Right lobe of liver (tissue), 6 donors: ENCODE measurements at regions not wholly inside any gene's neighbourhood (a gene's known extent, or its start where the extent isn't known, plus 50 kb on each side); places are given as distances from the start of the nearest gene placed in this dataset.

Source experiments
- ATAC-seq, 4 donors: fragments of 200-7000 bp; cut with Tn5 transposase; one replicate each; pipeline ENCODE4 v1.9.1; 2020; ENCODE audit warnings: mild to moderate bottlenecking in 4 of 4, moderate library complexity in 4 of 4
- DNase-seq, 3 donors: peaks; one replicate each; pipeline ENCODE4 v3.0.0-alpha.2; 2020
- H3K27ac ChIP-seq, 3 donors: fragments of 200-600 bp; one replicate each; pipeline ENCODE4 v1.8.0; 2022
- H3K27me3 ChIP-seq, 2 donors: fragments of 200-600 bp; one replicate each; pipeline ENCODE4 v1.8.0; 2022
- H3K36me3 ChIP-seq, 4 donors: fragments of 200-600 bp; sonication (generic) in 1 of 4; one replicate each; pipeline versions ENCODE4 v1.5.1 to v1.8.0; 2017 to 2022; ENCODE audit warnings: control low read depth in 1 of 4
- H3K4me1 ChIP-seq, 4 donors: fragments of 200-600 bp; sonication (generic) in 1 of 4; one replicate each; pipeline versions ENCODE4 v1.5.1 to v1.8.0; 2017 to 2022; ENCODE audit warnings: control low read depth in 1 of 4
- H3K4me3 ChIP-seq, 3 donors: fragments of 200-600 bp; one replicate each; pipeline ENCODE4 v1.8.0; 2022
- H3K9me3 ChIP-seq, 4 donors: fragments of 200-600 bp; sonication (generic) in 1 of 4; one replicate each; pipeline versions ENCODE4 v1.5.1 to v1.8.0; 2017 to 2022; ENCODE audit warnings: control low read depth in 1 of 4
- CTCF ChIP-seq, 4 donors: fragments of 200-600 bp in 3 of 4; fragments of 450-650 bp in 1 of 4; IDR thresholded peaks; one replicate each; pipeline versions ENCODE4 v1.5.1 to v1.8.0; 2016 to 2022; ENCODE audit warnings: antibody characterized with exemption in 4 of 4, mild to moderate bottlenecking in 2 of 4
- POLR2A ChIP-seq: fragments of 450-650 bp; IDR thresholded peaks from one replicate; pipeline ENCODE4 v1.6.1; 2017; ENCODE audit warnings: antibody characterized with exemption, mild to moderate bottlenecking
- WGBS: methylation state at CpG from one replicate; pipeline ENCODE4 v1.1.6; 2018; ENCODE audit warnings: low coverage, low lambda C conversion rate; ENCODE audit not compliant: insufficient coverage; ENCODE audit errors: missing lambda C conversion rate; 5-methylcytosine and 5-hydroxymethylcytosine counted together
- intact Hi-C, 2 donors: fragments of 100-400 bp; cut with DNase I; formaldehyde crosslinking; loops; one replicate each; pipeline versions ENCODE4 v1.11.2 to v1.14.1; 2022
- donor health status: DM: no; HTN: yes; CAD: no.
- donor health status: DM: no; HTN: no; CAD: no.
- donor health status: DM: no; HTN: no; CAD: no.
- donor health status: DM: no; HTN: yes; CAD: no.
- donor health status: DM: no; HTN: yes; CAD: no.

- Histone ChIP-seq H3K36me3 (no peaks in the 10 kb centered on the region), H3K27ac (no peak overlapping the region), H3K9me3 (no peaks in the 10 kb centered on the region), H3K27me3 (no peaks in the 10 kb centered on the region), H3K4me3 (no peak overlapping the region), H3K4me1 (no peaks in the 10 kb centered on the region)
- no peak for ATAC-seq
- TF ChIP-seq POLR2A (no peak), CTCF (IDR thresholded peaks at IDR 0.05) (no peak)
- intact Hi-C loops: no loop called here
- no peak for DNase-seq
These were observed 387.3 kb downstream of the AASDHPPT start for GRCh38 chr11:106464728-106465127.

- no peaks in the 10 kb centered on the region for H3K36me3 ChIP-seq
- ATAC-seq (no peak), DNase-seq (no peak)
- no peak overlapping the region for H3K4me3 ChIP-seq
- WGBS: 27% methylated on average over 5 of the region's 5 CpGs
- no peak overlapping the region for H3K27ac ChIP-seq
- no peaks in the 10 kb centered on the region for H3K27me3 ChIP-seq
- H3K9me3 ChIP-seq: no peaks in the 10 kb centered on the region
- intact Hi-C loops: no loop called here
- H3K4me1 ChIP-seq: no peaks in the 10 kb centered on the region
- no peak for TF ChIP-seq CTCF (IDR thresholded peaks at IDR 0.05)
These were observed 389.1 kb downstream of the AASDHPPT start for GRCh38 chr11:106466521-106467080.

DNA sequence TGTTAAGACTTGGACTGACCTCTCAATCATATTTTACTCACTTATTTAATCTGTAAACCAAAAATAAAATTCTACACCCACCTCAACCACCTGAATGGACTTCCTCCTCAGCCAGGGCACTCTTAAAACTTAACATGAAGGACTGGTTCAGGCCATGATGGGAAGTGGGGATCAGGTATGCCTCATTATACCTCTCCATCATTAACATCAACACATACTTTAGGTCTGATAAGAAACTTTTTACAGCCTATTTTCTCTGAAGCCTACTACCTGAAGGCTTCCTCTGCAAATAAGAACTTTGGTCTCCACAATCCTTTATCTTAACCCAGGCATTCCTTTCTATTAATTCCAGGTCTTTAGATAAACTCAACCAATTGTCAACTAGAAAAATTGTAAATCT lies 390.0 kb downstream of the AASDHPPT start:
- no peak overlapping the region for H3K27ac ChIP-seq
- H3K9me3 ChIP-seq: no peaks in the 10 kb centered on the region
- intact Hi-C loops: no loop called here
- no peak for DNase-seq
- no peaks in the 10 kb centered on the region for H3K27me3 ChIP-seq
- no peaks in the 10 kb centered on the region for H3K36me3 ChIP-seq
- H3K4me3 ChIP-seq: no peak overlapping the region
- no peak for TF ChIP-seq POLR2A
- no peak for TF ChIP-seq CTCF (IDR thresholded peaks at IDR 0.05)
- H3K4me1 ChIP-seq: no peaks in the 10 kb centered on the region
- no peak for ATAC-seq

GRCh38 chr11:106468086-106468485 lies 390.6 kb downstream of the AASDHPPT start:
- no peaks in the 10 kb centered on the region for H3K9me3 ChIP-seq
- no peaks in the 10 kb centered on the region for H3K36me3 ChIP-seq
- TF ChIP-seq POLR2A (no peak), CTCF (IDR thresholded peaks at IDR 0.05) (no peak)
- no peak overlapping the region for H3K27ac ChIP-seq
- no peaks in the 10 kb centered on the region for H3K4me1 ChIP-seq
- no peak overlapping the region for H3K4me3 ChIP-seq
- ATAC-seq (no peak), DNase-seq (no peak)
- WGBS: 58% methylated on average over 3 of the region's 3 CpGs
- intact Hi-C loops: no loop called here
- no peaks in the 10 kb centered on the region for H3K27me3 ChIP-seq

- ATAC-seq (no peak), DNase-seq (no peak)
- Histone ChIP-seq H3K9me3 (no peaks in the 10 kb centered on the region), H3K4me1 (no peaks in the 10 kb centered on the region), H3K36me3 (no peaks in the 10 kb centered on the region), H3K27ac (no peak overlapping the region), H3K4me3 (no peak overlapping the region), H3K27me3 (no peaks in the 10 kb centered on the region)
- no peak for TF ChIP-seq CTCF (IDR thresholded peaks at IDR 0.05)
- no peak for TF ChIP-seq POLR2A
- 67% methylated on average over 1 of the region's 1 CpG for WGBS
- intact Hi-C loops: no loop called here
These were observed 391.1 kb downstream of the AASDHPPT start for GRCh38 chr11:106468531-106468930.
